GM23338 (cell line): ENCODE measurements at regions not wholly inside any gene's neighbourhood (a gene's known extent, or its start where the extent isn't known, plus 50 kb on each side); places are given as distances from the start of the nearest gene placed in this dataset.

ENCODE experiments used
- ATAC-seq: fragments of 200-7000 bp; cut with Tn5 transposase; 3 replicates; pipeline ENCODE4 v1.9.1; 2020
- DNase-seq: peaks from one replicate; pipeline ENCODE4 v3.0.0-alpha.2; 2015; ENCODE audit warnings: low spot score
- H2AFZ ChIP-seq: fragments of 200-600 bp; sonication (generic); 2 replicates; pipeline ENCODE4 v1.8.0; 2016; ENCODE audit warnings: antibody characterized with exemption, mild to moderate bottlenecking, moderate library complexity
- H3F3A ChIP-seq: fragments of 200-600 bp; sonication (generic); replicated peaks from 2 replicates; pipeline ENCODE4 v1.8.0; 2017; ENCODE audit warnings: antibody characterized with exemption, mixed run types, low read depth
- H3K27ac ChIP-seq: fragments of 200-600 bp; sonication (generic); 2 replicates; pipeline ENCODE4 v1.6.1; 2016; ENCODE audit warnings: low read depth
- H3K27me3 ChIP-seq: fragments of 200-600 bp; sonication (generic); 2 replicates; pipeline ENCODE4 v1.8.0; 2016; ENCODE audit warnings: mild to moderate bottlenecking, mixed run types, moderate library complexity; ENCODE audit not compliant: insufficient read depth
- H3K36me3 ChIP-seq: fragments of 200-600 bp; sonication (generic); 2 replicates; pipeline ENCODE4 v1.8.0; 2016; ENCODE audit warnings: mild to moderate bottlenecking; ENCODE audit not compliant: insufficient read depth
- H3K4me1 ChIP-seq: fragments of 200-600 bp; sonication (generic); 2 replicates; pipeline ENCODE4 v1.8.0; 2016; ENCODE audit warnings: mild to moderate bottlenecking, moderate library complexity; ENCODE audit not compliant: insufficient read depth
- H3K4me2 ChIP-seq: fragments of 200-600 bp; sonication (generic); 2 replicates; pipeline ENCODE4 v1.7.1; 2017; ENCODE audit warnings: mixed run types
- H3K4me3 ChIP-seq: fragments of 200-600 bp; sonication (generic); 2 replicates; pipeline ENCODE4 v1.6.1; 2016; ENCODE audit warnings: mixed run types
- H3K79me2 ChIP-seq: fragments of 200-600 bp; sonication (generic); replicated peaks from 2 replicates; pipeline ENCODE4 v1.8.0; 2017; ENCODE audit warnings: mild to moderate bottlenecking; ENCODE audit not compliant: insufficient read depth
- H3K9me2 ChIP-seq: fragments of 200-600 bp; sonication (generic); 2 replicates; pipeline ENCODE4 v1.8.0; 2017; ENCODE audit not compliant: insufficient read depth
- H4K20me1 ChIP-seq: fragments of 200-600 bp; sonication (generic); replicated peaks from 2 replicates; pipeline ENCODE4 v1.8.0; 2017; ENCODE audit warnings: mild to moderate bottlenecking; ENCODE audit not compliant: insufficient read depth
- H3K27ac Mint-ChIP-seq: 2 replicates; pipeline ENCODE4 v1.8.0; 2020; ENCODE audit warnings: inconsistent platforms, mild to moderate bottlenecking, moderate library complexity, mixed read lengths
- H3K27me3 Mint-ChIP-seq: 3 replicates; pipeline ENCODE4 v1.8.0; 2022; ENCODE audit warnings: low read depth, mild to moderate bottlenecking, moderate library complexity, mixed read lengths, inconsistent platforms; ENCODE audit not compliant: insufficient read depth, poor library complexity
- H3K36me3 Mint-ChIP-seq: 3 replicates; pipeline ENCODE4 v1.8.0; 2021; ENCODE audit warnings: low read depth, mild to moderate bottlenecking, inconsistent platforms, moderate library complexity, mixed read lengths
- H3K4me1 Mint-ChIP-seq: 3 replicates; pipeline ENCODE4 v1.8.0; 2020; ENCODE audit warnings: mild to moderate bottlenecking, inconsistent platforms, mixed read lengths
- H3K4me3 Mint-ChIP-seq: 3 replicates; pipeline ENCODE4 v1.8.0; 2021; ENCODE audit warnings: moderate library complexity, mild to moderate bottlenecking, inconsistent platforms, mixed read lengths
- H3K9me3 Mint-ChIP-seq: 3 replicates; pipeline ENCODE4 v1.8.0; 2020; ENCODE audit warnings: moderate library complexity, mild to moderate bottlenecking, inconsistent platforms, mixed read lengths
- EZH2 ChIP-seq: fragments of 200-600 bp; sonication (generic); IDR thresholded peaks from one replicate; pipeline ENCODE4 v1.8.0; 2017; ENCODE audit warnings: antibody characterized with exemption, mild to moderate bottlenecking, low read depth; ENCODE audit not compliant: unreplicated experiment
- JUNB ChIP-seq: IDR thresholded peaks from one replicate; pipeline ENCODE4 v1.6.1; 2016; ENCODE audit warnings: antibody characterized with exemption; ENCODE audit not compliant: unreplicated experiment
- NANOG ChIP-seq: IDR thresholded peaks from 2 replicates; pipeline ENCODE4 v1.6.1; 2016; ENCODE audit warnings: antibody characterized with exemption, borderline replicate concordance
- ZNF114 ChIP-seq: fragments of 250-450 bp; sonication (Bioruptor Pico); IDR thresholded peaks from 2 replicates; pipeline ENCODE4 v1.5.0; 2020; ENCODE audit warnings: mild to moderate bottlenecking, moderate library complexity
- TF ChIP-seq, protein P1 (sequence below): fragments of 250-450 bp; sonication (Bioruptor Pico); IDR thresholded peaks from 2 replicates; pipeline ENCODE4 v1.5.0; 2020; ENCODE audit warnings: mild to moderate bottlenecking, moderate library complexity

DNA sequence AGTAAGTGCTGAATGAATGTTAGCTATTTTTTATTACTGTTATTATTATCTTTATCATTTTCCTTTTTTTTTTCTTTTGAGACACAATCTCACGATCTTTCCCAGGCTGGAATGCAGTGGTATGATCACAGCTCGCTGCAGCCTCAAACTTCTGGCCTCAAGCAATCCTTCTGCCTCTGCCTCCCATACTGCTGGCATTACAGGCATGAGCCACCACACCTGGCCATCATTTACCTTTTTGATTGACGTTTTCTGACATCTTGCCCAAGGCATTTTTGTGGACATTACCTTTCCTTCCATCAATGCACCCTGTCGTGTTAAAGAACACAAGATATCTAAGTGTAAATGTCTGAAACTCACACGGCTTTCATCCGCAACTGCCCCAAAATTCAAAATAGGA, 138.2 kb downstream of the GAS1 start (continued):
- TF ChIP-seq, protein P1, sequence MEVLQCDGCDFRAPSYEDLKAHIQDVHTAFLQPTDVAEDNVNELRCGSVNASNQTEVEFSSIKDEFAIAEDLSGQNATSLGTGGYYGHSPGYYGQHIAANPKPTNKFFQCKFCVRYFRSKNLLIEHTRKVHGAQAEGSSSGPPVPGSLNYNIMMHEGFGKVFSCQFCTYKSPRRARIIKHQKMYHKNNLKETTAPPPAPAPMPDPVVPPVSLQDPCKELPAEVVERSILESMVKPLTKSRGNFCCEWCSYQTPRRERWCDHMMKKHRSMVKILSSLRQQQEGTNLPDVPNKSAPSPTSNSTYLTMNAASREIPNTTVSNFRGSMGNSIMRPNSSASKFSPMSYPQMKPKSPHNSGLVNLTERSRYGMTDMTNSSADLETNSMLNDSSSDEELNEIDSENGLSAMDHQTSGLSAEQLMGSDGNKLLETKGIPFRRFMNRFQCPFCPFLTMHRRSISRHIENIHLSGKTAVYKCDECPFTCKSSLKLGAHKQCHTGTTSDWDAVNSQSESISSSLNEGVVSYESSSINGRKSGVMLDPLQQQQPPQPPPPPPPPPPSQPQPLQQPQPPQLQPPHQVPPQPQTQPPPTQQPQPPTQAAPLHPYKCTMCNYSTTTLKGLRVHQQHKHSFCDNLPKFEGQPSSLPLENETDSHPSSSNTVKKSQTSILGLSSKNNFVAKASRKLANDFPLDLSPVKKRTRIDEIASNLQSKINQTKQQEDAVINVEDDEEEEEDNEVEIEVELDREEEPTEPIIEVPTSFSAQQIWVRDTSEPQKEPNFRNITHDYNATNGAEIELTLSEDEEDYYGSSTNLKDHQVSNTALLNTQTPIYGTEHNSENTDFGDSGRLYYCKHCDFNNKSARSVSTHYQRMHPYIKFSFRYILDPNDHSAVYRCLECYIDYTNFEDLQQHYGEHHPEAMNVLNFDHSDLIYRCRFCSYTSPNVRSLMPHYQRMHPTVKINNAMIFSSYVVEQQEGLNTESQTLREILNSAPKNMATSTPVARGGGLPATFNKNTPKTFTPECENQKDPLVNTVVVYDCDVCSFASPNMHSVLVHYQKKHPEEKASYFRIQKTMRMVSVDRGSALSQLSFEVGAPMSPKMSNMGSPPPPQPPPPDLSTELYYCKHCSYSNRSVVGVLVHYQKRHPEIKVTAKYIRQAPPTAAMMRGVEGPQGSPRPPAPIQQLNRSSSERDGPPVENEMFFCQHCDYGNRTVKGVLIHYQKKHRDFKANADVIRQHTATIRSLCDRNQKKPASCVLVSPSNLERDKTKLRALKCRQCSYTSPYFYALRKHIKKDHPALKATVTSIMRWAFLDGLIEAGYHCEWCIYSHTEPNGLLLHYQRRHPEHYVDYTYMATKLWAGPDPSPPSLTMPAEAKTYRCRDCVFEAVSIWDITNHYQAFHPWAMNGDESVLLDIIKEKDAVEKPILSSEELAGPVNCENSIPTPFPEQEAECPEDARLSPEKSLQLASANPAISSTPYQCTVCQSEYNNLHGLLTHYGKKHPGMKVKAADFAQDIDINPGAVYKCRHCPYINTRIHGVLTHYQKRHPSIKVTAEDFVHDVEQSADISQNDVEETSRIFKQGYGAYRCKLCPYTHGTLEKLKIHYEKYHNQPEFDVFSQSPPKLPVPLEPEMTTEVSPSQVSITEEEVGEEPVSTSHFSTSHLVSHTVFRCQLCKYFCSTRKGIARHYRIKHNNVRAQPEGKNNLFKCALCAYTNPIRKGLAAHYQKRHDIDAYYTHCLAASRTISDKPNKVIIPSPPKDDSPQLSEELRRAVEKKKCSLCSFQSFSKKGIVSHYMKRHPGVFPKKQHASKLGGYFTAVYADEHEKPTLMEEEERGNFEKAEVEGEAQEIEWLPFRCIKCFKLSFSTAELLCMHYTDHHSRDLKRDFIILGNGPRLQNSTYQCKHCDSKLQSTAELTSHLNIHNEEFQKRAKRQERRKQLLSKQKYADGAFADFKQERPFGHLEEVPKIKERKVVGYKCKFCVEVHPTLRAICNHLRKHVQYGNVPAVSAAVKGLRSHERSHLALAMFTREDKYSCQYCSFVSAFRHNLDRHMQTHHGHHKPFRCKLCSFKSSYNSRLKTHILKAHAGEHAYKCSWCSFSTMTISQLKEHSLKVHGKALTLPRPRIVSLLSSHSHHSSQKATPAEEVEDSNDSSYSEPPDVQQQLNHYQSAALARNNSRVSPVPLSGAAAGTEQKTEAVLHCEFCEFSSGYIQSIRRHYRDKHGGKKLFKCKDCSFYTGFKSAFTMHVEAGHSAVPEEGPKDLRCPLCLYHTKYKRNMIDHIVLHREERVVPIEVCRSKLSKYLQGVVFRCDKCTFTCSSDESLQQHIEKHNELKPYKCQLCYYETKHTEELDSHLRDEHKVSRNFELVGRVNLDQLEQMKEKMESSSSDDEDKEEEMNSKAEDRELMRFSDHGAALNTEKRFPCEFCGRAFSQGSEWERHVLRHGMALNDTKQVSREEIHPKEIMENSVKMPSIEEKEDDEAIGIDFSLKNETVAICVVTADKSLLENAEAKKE = no peak

DNA sequence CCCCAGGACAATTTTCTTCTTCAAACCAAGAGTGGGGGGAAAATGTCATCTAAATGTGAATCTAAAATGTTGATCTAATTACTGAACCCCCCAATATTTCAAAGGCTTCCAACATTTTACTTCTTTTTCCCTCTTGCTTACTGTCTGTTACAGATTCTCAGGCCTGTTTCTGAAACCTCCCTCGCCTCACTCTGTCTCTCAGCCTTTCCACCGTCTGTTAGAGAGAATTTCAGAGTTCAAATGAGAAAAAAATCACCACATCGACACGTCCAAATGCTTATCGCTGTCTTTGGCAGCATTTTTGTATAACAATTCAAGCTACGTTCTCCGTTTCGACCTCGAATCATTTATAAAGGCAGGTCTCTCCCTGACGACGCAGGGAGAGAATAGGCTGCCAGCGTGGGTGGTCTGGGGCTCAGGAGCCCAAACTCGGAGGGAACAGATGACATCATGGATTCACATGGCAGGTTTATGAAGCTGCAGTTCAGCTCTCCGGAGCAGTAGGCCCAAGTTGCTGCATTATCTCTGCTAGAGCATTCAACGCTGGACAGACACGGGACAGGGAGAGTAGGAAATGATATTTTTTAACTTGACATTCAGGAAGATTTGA, 139.8 kb downstream of the GAS1 start:
- Mint-ChIP-seq H3K4me1 (no peaks in the 10 kb centered on the region), H3K36me3 (no peaks in the 10 kb centered on the region; the same call in 2 of the 3 replicates), H3K4me3 (no peak overlapping the region), H3K27ac (no peak overlapping the region), H3K9me3 (peaks cover 8% of the 10 kb centered on the region), H3K27me3 (no peaks in the 10 kb centered on the region)
- TF ChIP-seq EZH2 (no peak), ZNF114 (no peak), NANOG (no peak), JUNB (no peak)
- TF ChIP-seq, protein P1 = no peak
- Histone ChIP-seq H3K36me3 (no peaks in the 10 kb centered on the region), H3K27me3 (no peaks in the 10 kb centered on the region), H3K4me2 (peak overlapping the region; percentile 67), H3F3A (peaks cover 10% of the 10 kb centered on the region), H2AFZ (peak overlapping the region; percentile 92), H4K20me1 (no peaks in the 10 kb centered on the region), H3K27ac (peak overlapping the region; percentile 8; the same call in 1 of the 2 replicates), H3K9me2 (no peaks in the 10 kb centered on the region), H3K79me2 (no peaks in the 10 kb centered on the region), H3K4me3 (no peak overlapping the region), H3K4me1 (peaks cover 12% of the 10 kb centered on the region)
- DNase-seq (peak; percentile 79), ATAC-seq (peak; percentile 91)
